ENCODE measurements at regions not wholly inside any gene's neighbourhood (a gene's known extent, or its start where the extent isn't known, plus 50 kb on each side); places are given as distances from the start of the nearest gene placed in this dataset.

- TF ChIP-seq CTCF (IDR thresholded peaks at IDR 0.05) (no peak), POLR2AphosphoS5 (IDR thresholded peaks at IDR 0.05) (no peak)
These were observed 109.8 kb upstream of the GALNT13 start for GRCh38 chr2:153761936-153762335.
